ENCODE measurements at regions not wholly inside any gene's neighbourhood (a gene's known extent, or its start where the extent isn't known, plus 50 kb on each side); places are given as distances from the start of the nearest gene placed in this dataset.

GRCh38 chr13:62358646-62358932, 942.9 kb upstream of the PCDH20 start:
- TF ChIP-seq CTCF (IDR thresholded peaks at IDR 0.05) (no peak), POLR2A (IDR thresholded peaks at IDR 0.05) (no peak)
